ENCODE measurements at regions not wholly inside any gene's neighbourhood (a gene's known extent, or its start where the extent isn't known, plus 50 kb on each side); places are given as distances from the start of the nearest gene placed in this dataset.

DNA sequence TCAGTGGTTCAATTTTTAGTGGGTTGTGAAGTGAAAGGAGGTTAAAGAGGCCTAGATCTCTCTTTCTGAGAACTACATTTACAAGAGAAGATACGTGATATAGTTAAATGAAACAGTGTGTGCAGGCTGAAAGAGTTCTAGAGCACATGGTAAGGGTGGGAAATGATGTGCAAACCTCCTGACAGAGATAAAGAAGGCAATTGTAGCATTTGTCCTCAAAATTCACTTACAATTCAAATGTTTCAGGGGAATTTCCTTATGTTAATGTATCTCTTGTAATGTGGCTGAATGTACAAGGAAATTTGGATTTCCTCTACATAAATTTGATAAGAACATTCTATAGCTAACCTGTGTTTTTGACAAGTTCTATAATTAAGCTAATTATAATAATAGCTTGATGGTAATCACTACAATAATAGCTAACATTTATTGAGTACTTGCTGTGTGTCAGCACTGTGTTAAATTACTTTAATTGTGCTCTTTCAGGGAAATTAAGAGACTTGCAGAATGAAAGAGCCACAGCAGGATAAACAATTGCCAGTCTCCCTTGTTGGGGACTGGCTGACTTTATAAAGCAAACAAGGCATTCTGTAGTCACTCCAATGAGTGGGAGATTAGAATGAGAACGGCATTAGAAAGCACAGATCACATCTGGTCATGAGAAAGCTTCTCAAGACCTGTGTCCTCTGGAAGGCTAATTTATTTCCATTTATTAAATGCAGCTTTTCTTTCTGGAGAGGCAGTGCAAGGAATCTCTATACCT lies 139.7 kb upstream of the TMEM72 start:
- TF ChIP-seq, protein P1, sequence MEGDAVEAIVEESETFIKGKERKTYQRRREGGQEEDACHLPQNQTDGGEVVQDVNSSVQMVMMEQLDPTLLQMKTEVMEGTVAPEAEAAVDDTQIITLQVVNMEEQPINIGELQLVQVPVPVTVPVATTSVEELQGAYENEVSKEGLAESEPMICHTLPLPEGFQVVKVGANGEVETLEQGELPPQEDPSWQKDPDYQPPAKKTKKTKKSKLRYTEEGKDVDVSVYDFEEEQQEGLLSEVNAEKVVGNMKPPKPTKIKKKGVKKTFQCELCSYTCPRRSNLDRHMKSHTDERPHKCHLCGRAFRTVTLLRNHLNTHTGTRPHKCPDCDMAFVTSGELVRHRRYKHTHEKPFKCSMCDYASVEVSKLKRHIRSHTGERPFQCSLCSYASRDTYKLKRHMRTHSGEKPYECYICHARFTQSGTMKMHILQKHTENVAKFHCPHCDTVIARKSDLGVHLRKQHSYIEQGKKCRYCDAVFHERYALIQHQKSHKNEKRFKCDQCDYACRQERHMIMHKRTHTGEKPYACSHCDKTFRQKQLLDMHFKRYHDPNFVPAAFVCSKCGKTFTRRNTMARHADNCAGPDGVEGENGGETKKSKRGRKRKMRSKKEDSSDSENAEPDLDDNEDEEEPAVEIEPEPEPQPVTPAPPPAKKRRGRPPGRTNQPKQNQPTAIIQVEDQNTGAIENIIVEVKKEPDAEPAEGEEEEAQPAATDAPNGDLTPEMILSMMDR (IDR thresholded peaks at IDR 0.05) = no peak
- TF ChIP-seq POLR2A (IDR thresholded peaks at IDR 0.05) = no peak

Data from esophagus squamous epithelium (tissue), 4 donors.